Activated CD4-positive, alpha-beta T cell treated with anti-CD3 and anti-CD28 coated beads, Interleukin-2, amount 10 ng/mL, durations not matched to agents 24 days and 14 days (primary cell): ENCODE measurements at regions not wholly inside any gene's neighbourhood (a gene's known extent, or its start where the extent isn't known, plus 50 kb on each side); places are given as distances from the start of the nearest gene placed in this dataset.

Experiments
- DNase-seq: peaks from one replicate; pipeline ENCODE4 v3.0.0; 2022
- H3K27ac Mint-ChIP-seq: one replicate; pipeline ENCODE4 v1.8.0; 2022; ENCODE audit warnings: mild to moderate bottlenecking, mixed read lengths
- H3K27me3 Mint-ChIP-seq: one replicate; pipeline ENCODE4 v1.8.0; 2022; ENCODE audit warnings: mixed read lengths
- H3K36me3 Mint-ChIP-seq: one replicate; pipeline ENCODE4 v1.8.0; 2022; ENCODE audit warnings: low read depth, mild to moderate bottlenecking, mixed read lengths
- H3K4me1 Mint-ChIP-seq: one replicate; pipeline ENCODE4 v1.8.0; 2021; ENCODE audit warnings: mixed read lengths
- H3K4me3 Mint-ChIP-seq: one replicate; pipeline ENCODE4 v1.8.0; 2022; ENCODE audit warnings: mild to moderate bottlenecking, moderate library complexity, mixed read lengths
- H3K9me3 Mint-ChIP-seq: one replicate; pipeline ENCODE4 v1.8.0; 2021; ENCODE audit warnings: mixed read lengths
- intact Hi-C: fragments of 100-400 bp; cut with micrococcal nuclease; formaldehyde crosslinking; loops from one replicate; pipeline ENCODE4 v1.15.1; 2023

GRCh38 chr4:57491388-57491787 lies 381.2 kb upstream of the IGFBP7 start:
- H3K36me3 Mint-ChIP-seq: no peaks in the 10 kb centered on the region
- H3K27ac Mint-ChIP-seq: no peak overlapping the region
- no peak overlapping the region for H3K4me3 Mint-ChIP-seq
- no peaks in the 10 kb centered on the region for H3K27me3 Mint-ChIP-seq
- H3K4me1 Mint-ChIP-seq: no peaks in the 10 kb centered on the region
- intact Hi-C loops: no loop called here
- no peaks in the 10 kb centered on the region for H3K9me3 Mint-ChIP-seq
- DNase-seq: no peak

GRCh38 chr4:57490520-57491255 lies 380.5 kb upstream of the IGFBP7 start:
- H3K27me3 Mint-ChIP-seq: no peaks in the 10 kb centered on the region
- H3K9me3 Mint-ChIP-seq: no peaks in the 10 kb centered on the region
- H3K4me1 Mint-ChIP-seq: no peaks in the 10 kb centered on the region

GRCh38 chr4:57488366-57489162 lies 378.4 kb upstream of the IGFBP7 start:
- Mint-ChIP-seq H3K36me3 (no peaks in the 10 kb centered on the region), H3K4me3 (no peak overlapping the region), H3K27ac (no peak overlapping the region), H3K9me3 (no peaks in the 10 kb centered on the region), H3K27me3 (no peaks in the 10 kb centered on the region), H3K4me1 (no peaks in the 10 kb centered on the region)
- DNase-seq: no peak
- intact Hi-C loops: no loop called here

More at GRCh38 chr4:57490520-57491255, 380.5 kb upstream of the IGFBP7 start:
- intact Hi-C loops: no loop called here
- Mint-ChIP-seq H3K36me3 (no peaks in the 10 kb centered on the region), H3K4me3 (no peak overlapping the region), H3K27ac (no peak overlapping the region)
- no peak for DNase-seq

- H3K4me1 Mint-ChIP-seq: no peaks in the 10 kb centered on the region
- peaks cover 3% of the 10 kb centered on the region for H3K9me3 Mint-ChIP-seq
- DNase-seq: no peak
- H3K36me3 Mint-ChIP-seq: no peaks in the 10 kb centered on the region
- intact Hi-C loops: no loop called here
- no peak overlapping the region for H3K27ac Mint-ChIP-seq
- H3K27me3 Mint-ChIP-seq: no peaks in the 10 kb centered on the region
- H3K4me3 Mint-ChIP-seq: no peak overlapping the region
These were observed 365.2 kb upstream of the IGFBP7 start for GRCh38 chr4:57475424-57475823.

- no peak for DNase-seq
- Mint-ChIP-seq H3K4me3 (no peak overlapping the region), H3K27me3 (no peaks in the 10 kb centered on the region), H3K36me3 (no peaks in the 10 kb centered on the region), H3K27ac (no peak overlapping the region), H3K9me3 (peaks cover 7% of the 10 kb centered on the region), H3K4me1 (no peaks in the 10 kb centered on the region)
- intact Hi-C loops: no loop called here
These were observed 355.3 kb upstream of the IGFBP7 start for GRCh38 chr4:57465321-57466056.

- no peaks in the 10 kb centered on the region for H3K27me3 Mint-ChIP-seq
These were observed 352.7 kb upstream of the IGFBP7 start for GRCh38 chr4:57462843-57463242.

GRCh38 chr4:57460967-57461366 lies 350.8 kb upstream of the IGFBP7 start:
- Mint-ChIP-seq H3K27ac (no peak overlapping the region), H3K4me3 (no peak overlapping the region), H3K9me3 (no peaks in the 10 kb centered on the region), H3K27me3 (no peaks in the 10 kb centered on the region), H3K36me3 (no peaks in the 10 kb centered on the region), H3K4me1 (no peaks in the 10 kb centered on the region)
- intact Hi-C loops: no loop called here
- no peak for DNase-seq

More at GRCh38 chr4:57462843-57463242, 352.7 kb upstream of the IGFBP7 start:
- Mint-ChIP-seq H3K27ac (no peak overlapping the region), H3K4me1 (no peaks in the 10 kb centered on the region), H3K36me3 (no peaks in the 10 kb centered on the region), H3K4me3 (no peak overlapping the region), H3K9me3 (peaks cover 3% of the 10 kb centered on the region)
- DNase-seq: no peak
- intact Hi-C loops: no loop called here

- no peak overlapping the region for H3K27ac Mint-ChIP-seq
- H3K27me3 Mint-ChIP-seq: no peaks in the 10 kb centered on the region
- H3K36me3 Mint-ChIP-seq: no peaks in the 10 kb centered on the region
- H3K9me3 Mint-ChIP-seq: no peaks in the 10 kb centered on the region
- DNase-seq: no peak
- no peak overlapping the region for H3K4me3 Mint-ChIP-seq
- no peaks in the 10 kb centered on the region for H3K4me1 Mint-ChIP-seq
- intact Hi-C loops: no loop called here
These were observed 338.7 kb upstream of the IGFBP7 start for GRCh38 chr4:57448901-57449300.

GRCh38 chr4:57448452-57448851 lies 338.3 kb upstream of the IGFBP7 start:
- H3K4me3 Mint-ChIP-seq: no peak overlapping the region

GRCh38 chr4:57446266-57446665 lies 336.1 kb upstream of the IGFBP7 start:
- Mint-ChIP-seq H3K36me3 (no peaks in the 10 kb centered on the region), H3K27me3 (no peaks in the 10 kb centered on the region), H3K9me3 (no peaks in the 10 kb centered on the region), H3K27ac (no peak overlapping the region), H3K4me3 (no peak overlapping the region), H3K4me1 (no peaks in the 10 kb centered on the region)
- DNase-seq: no peak
- intact Hi-C loops: no loop called here

More at GRCh38 chr4:57448452-57448851, 338.3 kb upstream of the IGFBP7 start:
- H3K27ac Mint-ChIP-seq: no peak overlapping the region
- H3K36me3 Mint-ChIP-seq: no peaks in the 10 kb centered on the region
- H3K27me3 Mint-ChIP-seq: no peaks in the 10 kb centered on the region
- no peaks in the 10 kb centered on the region for H3K4me1 Mint-ChIP-seq
- no peaks in the 10 kb centered on the region for H3K9me3 Mint-ChIP-seq
- DNase-seq: no peak
- intact Hi-C loops: no loop called here

GRCh38 chr4:57445686-57446085 lies 335.5 kb upstream of the IGFBP7 start:
- H3K9me3 Mint-ChIP-seq: no peaks in the 10 kb centered on the region
- H3K4me3 Mint-ChIP-seq: no peak overlapping the region
- H3K27ac Mint-ChIP-seq: no peak overlapping the region
- intact Hi-C loops: no loop called here
- no peak for DNase-seq
- H3K36me3 Mint-ChIP-seq: no peaks in the 10 kb centered on the region
- no peaks in the 10 kb centered on the region for H3K4me1 Mint-ChIP-seq
- no peaks in the 10 kb centered on the region for H3K27me3 Mint-ChIP-seq

- Mint-ChIP-seq H3K9me3 (no peaks in the 10 kb centered on the region), H3K27ac (no peak overlapping the region), H3K4me3 (no peak overlapping the region), H3K27me3 (no peaks in the 10 kb centered on the region), H3K36me3 (no peaks in the 10 kb centered on the region), H3K4me1 (no peaks in the 10 kb centered on the region)
- intact Hi-C loops: no loop called here
- DNase-seq: no peak
These were observed 334.5 kb upstream of the IGFBP7 start for GRCh38 chr4:57444671-57445070.

- Mint-ChIP-seq H3K4me1 (no peaks in the 10 kb centered on the region), H3K4me3 (no peak overlapping the region), H3K27ac (no peak overlapping the region), H3K27me3 (no peaks in the 10 kb centered on the region), H3K9me3 (no peaks in the 10 kb centered on the region), H3K36me3 (no peaks in the 10 kb centered on the region)
- no peak for DNase-seq
- intact Hi-C loops: no loop called here
These were observed 333.6 kb upstream of the IGFBP7 start for GRCh38 chr4:57443787-57444186.

- Mint-ChIP-seq H3K4me1 (no peaks in the 10 kb centered on the region), H3K27me3 (no peaks in the 10 kb centered on the region), H3K4me3 (no peak overlapping the region), H3K27ac (no peak overlapping the region), H3K36me3 (no peaks in the 10 kb centered on the region), H3K9me3 (no peaks in the 10 kb centered on the region)
- intact Hi-C loops: no loop called here
- no peak for DNase-seq
These were observed 333.1 kb upstream of the IGFBP7 start for GRCh38 chr4:57443308-57443707.
